ENCODE measurements at regions not wholly inside any gene's neighbourhood (a gene's known extent, or its start where the extent isn't known, plus 50 kb on each side); places are given as distances from the start of the nearest gene placed in this dataset.

DNA sequence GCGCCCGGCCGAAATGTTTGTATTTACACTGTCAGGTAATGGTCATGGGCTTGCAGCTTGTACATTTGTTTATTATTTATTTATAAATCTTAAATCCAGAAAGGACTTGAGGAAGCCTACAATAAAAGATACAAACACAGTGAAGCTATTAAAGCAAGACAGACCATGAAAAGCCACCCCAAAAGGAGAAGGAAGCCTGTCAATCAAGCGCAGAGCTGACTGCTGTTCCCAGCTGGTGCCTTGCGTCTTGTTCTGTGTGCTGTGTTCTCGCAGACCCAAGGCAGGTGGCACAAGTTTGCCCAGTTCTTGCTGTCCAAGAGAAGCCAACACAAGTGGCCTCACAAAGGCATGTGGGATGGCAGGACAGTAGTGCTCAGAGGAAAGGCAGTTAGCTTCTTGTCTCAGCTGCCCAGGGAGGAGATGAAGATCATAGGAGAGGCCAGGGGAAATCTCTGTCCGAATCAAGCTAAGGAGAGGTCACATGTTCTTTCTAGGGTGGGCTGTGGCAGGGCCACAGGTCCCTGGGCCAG lies 73.2 kb downstream of the SLC25A47 start:
- TF ChIP-seq GABPB1 (CRISPR knock-in tag; IDR thresholded peaks at IDR 0.05) (no peak), ZSCAN29 (IDR thresholded peaks at IDR 0.05) (no peak)
- TF ChIP-seq, protein P1, sequence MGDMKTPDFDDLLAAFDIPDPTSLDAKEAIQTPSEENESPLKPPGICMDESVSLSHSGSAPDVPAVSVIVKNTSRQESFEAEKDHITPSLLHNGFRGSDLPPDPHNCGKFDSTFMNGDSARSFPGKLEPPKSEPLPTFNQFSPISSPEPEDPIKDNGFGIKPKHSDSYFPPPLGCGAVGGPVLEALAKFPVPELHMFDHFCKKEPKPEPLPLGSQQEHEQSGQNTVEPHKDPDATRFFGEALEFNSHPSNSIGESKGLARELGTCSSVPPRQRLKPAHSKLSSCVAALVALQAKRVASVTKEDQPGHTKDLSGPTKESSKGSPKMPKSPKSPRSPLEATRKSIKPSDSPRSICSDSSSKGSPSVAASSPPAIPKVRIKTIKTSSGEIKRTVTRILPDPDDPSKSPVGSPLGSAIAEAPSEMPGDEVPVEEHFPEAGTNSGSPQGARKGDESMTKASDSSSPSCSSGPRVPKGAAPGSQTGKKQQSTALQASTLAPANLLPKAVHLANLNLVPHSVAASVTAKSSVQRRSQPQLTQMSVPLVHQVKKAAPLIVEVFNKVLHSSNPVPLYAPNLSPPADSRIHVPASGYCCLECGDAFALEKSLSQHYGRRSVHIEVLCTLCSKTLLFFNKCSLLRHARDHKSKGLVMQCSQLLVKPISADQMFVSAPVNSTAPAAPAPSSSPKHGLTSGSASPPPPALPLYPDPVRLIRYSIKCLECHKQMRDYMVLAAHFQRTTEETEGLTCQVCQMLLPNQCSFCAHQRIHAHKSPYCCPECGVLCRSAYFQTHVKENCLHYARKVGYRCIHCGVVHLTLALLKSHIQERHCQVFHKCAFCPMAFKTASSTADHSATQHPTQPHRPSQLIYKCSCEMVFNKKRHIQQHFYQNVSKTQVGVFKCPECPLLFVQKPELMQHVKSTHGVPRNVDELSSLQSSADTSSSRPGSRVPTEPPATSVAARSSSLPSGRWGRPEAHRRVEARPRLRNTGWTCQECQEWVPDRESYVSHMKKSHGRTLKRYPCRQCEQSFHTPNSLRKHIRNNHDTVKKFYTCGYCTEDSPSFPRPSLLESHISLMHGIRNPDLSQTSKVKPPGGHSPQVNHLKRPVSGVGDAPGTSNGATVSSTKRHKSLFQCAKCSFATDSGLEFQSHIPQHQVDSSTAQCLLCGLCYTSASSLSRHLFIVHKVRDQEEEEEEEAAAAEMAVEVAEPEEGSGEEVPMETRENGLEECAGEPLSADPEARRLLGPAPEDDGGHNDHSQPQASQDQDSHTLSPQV (IDR thresholded peaks at IDR 0.05) = no peak
